HG03558 (cell line): ENCODE measurements at regions not wholly inside any gene's neighbourhood (a gene's known extent, or its start where the extent isn't known, plus 50 kb on each side); places are given as distances from the start of the nearest gene placed in this dataset.
"Not testable (repeated sequence)": the region's sequence is repeated elsewhere in the genome, so short reads cannot be mapped to it uniquely, and the experiment has no call there.

Experiments used
- ATAC-seq: cut with Tn5 transposase; IDR thresholded peaks from one replicate; pipeline ENCODE4 v1.9.1; 2021; ENCODE audit warnings: moderate number of reproducible peaks; ENCODE audit not compliant: unreplicated experiment; ENCODE audit errors: extremely low read depth

DNA sequence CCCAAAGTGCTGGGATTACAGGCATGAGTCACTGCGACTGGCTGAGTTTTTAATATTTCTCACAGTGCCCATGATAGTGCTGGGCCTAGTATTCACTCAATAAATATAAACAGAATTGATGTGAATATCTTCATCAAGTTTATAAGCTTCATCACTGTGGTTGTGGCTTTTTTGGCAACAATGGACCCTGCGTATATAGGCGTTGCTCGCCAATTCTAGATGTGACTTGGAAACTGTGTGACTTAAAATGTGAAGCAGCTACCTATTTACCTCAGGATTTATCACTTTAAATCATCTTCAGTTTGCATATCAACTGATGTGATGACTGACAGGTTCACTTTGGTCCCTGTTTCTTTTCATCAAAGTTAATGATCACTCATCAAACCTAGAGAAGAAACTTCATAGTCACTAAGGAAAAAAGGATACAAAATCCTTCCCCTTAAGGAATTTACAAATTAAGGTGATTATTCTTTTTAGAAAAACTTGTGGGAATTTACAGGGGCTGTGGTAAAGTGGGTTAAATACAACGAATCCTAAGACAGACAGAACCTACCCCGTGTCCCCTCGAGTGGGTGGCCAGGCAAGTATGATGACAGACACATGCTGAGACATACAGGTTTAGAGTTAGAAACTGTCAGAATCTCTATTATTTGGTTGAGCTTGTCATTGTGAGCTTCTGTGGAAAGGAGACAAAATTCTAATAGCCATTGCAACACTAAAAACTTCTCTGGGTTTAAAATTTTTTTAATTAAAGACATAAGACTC lies 101.3 kb downstream of the AKAP11 start:
- no peak for ATAC-seq

DNA sequence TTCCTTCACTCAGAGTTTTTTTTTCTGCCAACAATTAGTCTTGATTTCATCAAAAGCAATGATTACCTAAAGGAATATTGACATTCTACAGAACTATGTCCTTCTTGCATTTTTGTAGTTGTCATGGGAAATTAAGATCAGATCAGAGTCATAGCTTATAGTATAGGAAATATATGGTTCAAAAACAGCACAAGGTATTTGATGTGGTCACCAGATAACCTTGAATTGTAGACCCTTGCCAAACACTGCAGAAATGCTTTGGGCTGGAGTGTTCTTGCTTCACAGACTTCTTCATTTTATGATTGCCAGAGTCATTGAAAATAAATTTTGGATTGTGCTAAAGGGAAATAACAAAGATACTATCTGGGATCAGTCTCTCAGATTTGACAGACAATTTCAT lies 103.7 kb downstream of the AKAP11 start:
- ATAC-seq, result no peak

- peak; percentile 72 for ATAC-seq
These were observed 105.9 kb downstream of the AKAP11 start for GRCh38 chr13:42377640-42378382.

DNA sequence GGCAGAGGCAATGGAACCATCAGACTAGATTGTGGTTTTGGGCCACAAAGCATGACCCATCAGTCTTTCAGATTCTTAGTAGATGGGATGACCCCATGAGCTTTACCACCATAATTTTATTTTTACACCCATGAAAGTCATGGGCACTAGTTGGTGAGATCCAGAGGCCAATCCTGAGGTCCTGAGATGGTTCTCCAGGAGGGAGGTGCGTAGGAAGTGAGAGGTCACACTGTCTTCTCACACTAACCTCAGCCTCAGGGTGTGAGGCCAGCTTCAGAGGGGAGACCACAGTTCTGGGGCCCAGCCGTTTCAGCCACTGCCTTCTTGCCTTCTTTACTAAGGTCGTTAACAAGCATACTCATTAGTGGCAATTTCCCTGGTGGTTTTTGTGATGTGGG lies 106.4 kb downstream of the AKAP11 start:
- no peak for ATAC-seq

DNA sequence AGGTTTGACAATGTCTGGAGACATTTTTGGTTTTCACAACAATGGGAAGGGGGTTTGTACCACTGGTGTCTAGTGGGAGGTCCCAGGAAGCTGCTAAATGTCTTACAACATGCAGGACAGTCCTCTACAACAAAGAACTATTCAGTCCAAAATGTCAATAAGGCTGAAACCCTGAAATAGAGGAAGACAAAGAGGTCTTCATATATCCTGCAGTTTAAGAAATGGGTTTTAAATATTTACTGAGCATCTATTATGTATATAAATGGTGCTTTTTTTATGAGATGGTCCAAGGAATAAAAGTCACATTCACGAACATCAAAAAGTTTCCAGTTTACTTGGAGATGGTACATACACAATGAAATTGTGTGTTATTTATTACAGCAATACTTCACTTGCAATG lies 107.3 kb downstream of the AKAP11 start:
- no peak for ATAC-seq

DNA sequence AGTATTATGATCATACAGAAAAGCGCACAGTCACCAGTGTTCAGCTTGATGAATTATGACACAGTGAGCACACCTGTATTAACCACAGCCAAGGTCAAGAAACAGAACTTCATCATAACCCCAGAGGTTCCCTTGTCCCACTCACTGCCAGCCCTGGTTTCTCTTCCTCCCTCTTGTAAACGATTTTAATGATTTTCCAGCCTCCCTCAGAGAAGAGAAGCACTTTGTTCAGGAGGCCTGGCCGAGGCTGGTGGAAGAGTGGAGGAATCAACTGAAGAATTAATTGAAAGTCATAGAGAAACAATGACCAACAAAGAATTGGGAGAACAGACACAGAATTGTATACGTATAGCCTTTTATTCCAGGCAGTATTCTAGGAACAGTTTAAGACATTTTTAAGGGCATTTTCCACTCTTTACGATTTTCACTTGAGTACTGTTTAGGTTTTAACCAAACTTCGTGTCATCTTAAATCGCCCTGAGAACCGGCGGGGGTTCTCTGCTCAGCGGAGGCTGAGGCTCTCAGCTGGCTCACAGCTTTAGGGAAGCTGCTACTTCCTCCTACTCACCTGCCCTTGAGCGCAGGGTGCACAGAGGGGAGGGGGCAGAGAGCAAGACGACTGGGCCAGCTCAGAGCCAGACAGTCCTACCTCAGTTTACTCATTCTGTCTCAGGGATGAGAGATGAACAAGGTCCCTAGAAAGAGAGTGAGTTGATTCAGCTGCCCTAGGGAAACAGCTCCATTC lies 108.6 kb downstream of the AKAP11 start:
- ATAC-seq, result no peak

DNA sequence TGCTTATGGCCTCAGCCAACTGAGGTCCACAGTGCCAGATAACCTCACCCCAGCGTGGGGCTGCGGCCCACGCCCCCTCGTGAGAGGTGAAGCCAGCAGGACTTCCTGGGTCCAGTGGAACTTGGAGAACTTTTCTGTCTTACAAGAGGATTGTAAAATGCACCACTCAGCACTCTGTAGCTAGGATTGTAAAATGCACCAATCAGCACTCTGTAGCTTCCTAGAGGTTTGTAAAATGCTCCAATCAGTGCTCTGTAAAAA lies 109.1 kb downstream of the AKAP11 start:
- no peak for ATAC-seq

- not testable (repeated sequence) for ATAC-seq
These were observed 109.5 kb downstream of the AKAP11 start for GRCh38 chr13:42381426-42381825.

- ATAC-seq, result no peak
These were observed 111.1 kb downstream of the AKAP11 start for GRCh38 chr13:42383025-42383424.

- ATAC-seq, result no peak
These were observed 112.3 kb downstream of the AKAP11 start for GRCh38 chr13:42384265-42384664.

DNA sequence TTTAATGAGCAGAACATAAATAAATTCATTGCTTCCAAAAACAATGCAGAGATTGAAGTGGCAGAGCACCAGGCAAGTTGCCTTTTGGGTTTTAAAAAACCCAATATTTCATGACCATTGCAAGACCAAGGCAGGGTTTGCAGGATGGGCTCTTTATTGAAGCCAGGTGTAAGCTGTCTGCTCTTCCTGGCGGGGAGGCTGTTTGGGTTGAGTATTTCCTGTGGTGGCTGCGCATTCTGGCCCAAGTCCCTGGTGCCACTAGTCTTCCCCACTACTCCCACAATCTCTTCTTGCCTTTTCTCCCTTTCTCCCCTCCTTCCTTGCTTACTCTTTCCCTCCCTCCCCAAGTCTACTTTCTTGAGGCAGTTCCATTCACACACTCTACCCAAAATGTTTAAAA lies 116.4 kb downstream of the AKAP11 start:
- ATAC-seq, result no peak

GRCh38 chr13:42389041-42389440 lies 117.1 kb downstream of the AKAP11 start:
- no peak for ATAC-seq

GRCh38 chr13:42392180-42392579 lies 120.2 kb downstream of the AKAP11 start:
- ATAC-seq, result no peak

DNA sequence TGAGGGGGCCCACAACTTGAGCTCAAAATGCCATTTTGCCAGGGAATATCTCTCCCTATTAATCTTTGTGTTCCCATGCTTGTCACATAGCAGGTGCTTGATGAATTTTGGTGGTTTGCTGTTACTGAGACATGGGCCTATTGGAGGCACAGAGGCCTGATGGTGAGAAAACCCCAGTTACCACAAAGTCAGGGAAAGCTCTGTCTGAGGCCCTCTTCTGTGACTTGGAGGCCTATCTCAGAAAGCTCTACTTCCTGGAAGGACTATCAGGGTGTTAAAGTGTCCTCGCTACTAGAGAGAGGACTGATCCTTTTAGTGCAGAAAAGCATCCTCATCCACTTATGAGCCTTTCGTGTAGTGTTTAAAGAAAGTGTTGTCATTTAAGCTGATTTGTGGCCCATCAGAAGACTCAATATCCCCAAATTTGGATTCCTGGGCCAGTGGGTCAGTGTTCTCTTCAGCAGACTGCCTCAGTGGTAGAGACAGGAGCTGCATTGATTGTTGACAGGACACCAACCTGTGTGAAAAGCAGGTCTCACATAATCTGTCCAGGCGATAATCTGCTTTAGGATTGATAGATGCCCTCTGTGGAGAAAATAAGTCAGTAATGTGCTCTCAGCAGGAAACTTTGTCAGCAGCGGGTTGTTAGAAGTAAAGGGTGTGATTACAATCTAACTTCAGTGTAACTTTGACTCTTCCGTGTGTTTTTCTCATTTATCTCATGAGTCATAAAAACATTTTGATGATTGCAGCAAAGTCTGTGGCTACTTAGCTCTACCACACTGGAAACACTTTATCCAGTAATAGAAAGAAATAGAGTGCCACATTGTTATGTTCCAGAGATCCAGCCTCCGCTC lies 121.0 kb downstream of the AKAP11 start:
- no peak for ATAC-seq

DNA sequence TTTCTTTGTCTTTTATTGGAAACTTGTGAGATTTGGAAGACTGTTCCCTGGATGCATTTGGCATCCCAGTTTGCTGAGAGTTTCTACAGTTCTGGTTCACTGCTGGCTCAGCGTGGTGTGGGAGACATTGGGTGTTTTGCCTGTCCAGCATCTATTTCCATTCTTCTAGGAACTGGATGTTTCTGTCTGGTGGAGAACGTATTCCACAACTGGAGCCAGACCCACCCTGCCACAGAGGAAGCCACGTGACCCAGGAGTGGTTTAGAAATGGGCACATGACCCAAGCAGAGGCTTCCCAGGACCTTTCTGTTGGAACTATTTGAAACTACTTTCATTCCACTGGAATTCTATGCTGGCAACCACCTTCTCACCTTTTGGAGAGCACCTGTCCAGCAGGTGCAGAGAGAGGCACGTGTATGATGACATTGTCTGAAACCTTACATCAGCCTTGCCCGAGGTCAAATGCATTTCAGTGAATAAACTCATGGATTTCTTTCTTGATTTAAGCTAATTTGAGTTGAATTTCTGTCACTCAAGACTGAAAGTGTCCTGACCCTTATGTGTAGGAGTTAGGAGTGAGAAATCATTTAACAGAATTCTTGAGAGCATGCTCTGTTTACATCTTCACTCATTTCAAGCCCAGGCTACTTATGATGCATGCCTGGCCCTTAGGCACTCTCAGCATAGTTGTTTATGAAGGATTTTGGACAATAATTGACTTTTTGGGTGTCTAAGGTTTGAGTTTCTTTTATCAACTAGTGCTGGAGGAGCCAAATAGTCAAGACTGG lies 121.8 kb downstream of the AKAP11 start:
- no peak for ATAC-seq

GRCh38 chr13:42394361-42394708 lies 122.4 kb downstream of the AKAP11 start:
- ATAC-seq, result no peak

GRCh38 chr13:42394711-42395085 lies 122.7 kb downstream of the AKAP11 start:
- ATAC-seq, result no peak

GRCh38 chr13:42395086-42395821 lies 123.3 kb downstream of the AKAP11 start:
- no peak for ATAC-seq

- no peak for ATAC-seq
These were observed 124.5 kb downstream of the AKAP11 start for GRCh38 chr13:42396501-42396900.
